KBM-7 (cell line): ENCODE measurements at regions not wholly inside any gene's neighbourhood (a gene's known extent, or its start where the extent isn't known, plus 50 kb on each side); places are given as distances from the start of the nearest gene placed in this dataset.
"Not testable (repeated sequence)": the region's sequence is repeated elsewhere in the genome, so short reads cannot be mapped to it uniquely, and the experiment has no call there.

Experiments
- DNase-seq: peaks from one replicate; pipeline ENCODE4 v3.0.0-alpha.2; 2015
- in situ Hi-C: fragments of 300-500 bp; cut with MboI; formaldehyde crosslinking; loops from 2 replicates; pipeline ENCODE4 v1.14.3; 2020; ENCODE audit warnings: low sequenced_read_pairs, low pct_unique_long_range_greater_than_20kb, mixed read lengths

DNA sequence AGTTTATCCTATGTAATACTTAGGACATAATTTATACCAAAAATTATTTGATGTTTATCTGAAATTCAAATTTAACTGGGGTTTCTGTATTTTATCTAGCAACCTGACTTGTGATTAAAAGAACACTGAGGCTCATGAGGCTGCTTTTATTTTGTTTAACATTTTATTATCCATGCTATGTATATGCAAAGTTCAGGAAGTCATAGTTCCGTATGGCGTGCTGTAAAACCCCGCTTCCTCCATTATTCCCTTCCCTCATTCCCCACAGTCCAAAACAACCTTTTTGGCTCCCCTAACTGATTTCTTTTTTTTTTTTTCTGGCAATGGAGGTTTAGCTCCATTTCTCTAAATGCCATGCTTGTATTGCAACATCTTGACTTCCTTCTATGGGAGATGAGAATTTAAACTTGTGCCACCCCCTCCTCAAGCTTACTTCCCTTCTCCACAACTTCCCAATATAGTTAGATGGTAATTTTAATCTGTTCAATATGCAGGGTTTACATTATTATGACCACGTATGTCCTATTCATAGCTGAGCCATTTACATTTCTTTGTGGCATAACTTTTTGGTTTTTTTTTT is 138.0 kb upstream of the DNAH14 start:
- DNase-seq: peak; percentile 37
- in situ Hi-C loops: no loop called here

- in situ Hi-C loops: no loop called here
- DNase-seq: no peak
These were observed 133.9 kb upstream of the DNAH14 start for GRCh38 chr1:224795591-224795990.

GRCh38 chr1:224799083-224799482 is 130.4 kb upstream of the DNAH14 start:
- in situ Hi-C loops: no loop called here
- no peak for DNase-seq

GRCh38 chr1:224800486-224801119 is 128.9 kb upstream of the DNAH14 start:
- in situ Hi-C loops: no loop called here
- DNase-seq: no peak

- in situ Hi-C loops: no loop called here
- DNase-seq: no peak
These were observed 127.5 kb upstream of the DNAH14 start for GRCh38 chr1:224801844-224802490.

GRCh38 chr1:224802617-224803016 is 126.9 kb upstream of the DNAH14 start:
- in situ Hi-C loops: no loop called here
- DNase-seq: no peak

DNA sequence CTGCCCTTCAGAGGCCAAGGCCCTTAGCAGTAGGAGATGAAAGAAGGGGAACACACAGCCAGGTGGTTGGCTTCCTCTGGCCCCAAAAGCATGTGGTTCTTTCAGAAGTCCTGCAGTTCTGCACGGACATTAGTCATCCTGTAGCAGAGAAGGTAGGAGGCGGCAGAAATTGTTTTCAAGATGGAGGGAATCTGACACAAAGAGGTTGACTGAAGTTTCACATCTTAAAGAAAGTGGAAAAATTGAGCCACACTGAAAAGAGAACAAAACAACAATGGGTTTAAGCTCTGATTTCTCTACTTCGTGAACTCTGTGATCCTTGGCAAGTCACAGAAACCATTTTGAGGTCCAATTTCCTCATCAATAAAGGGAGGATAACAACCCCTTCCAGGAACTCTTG is 125.3 kb upstream of the DNAH14 start:
- in situ Hi-C loops: no loop called here
- DNase-seq: no peak

- in situ Hi-C loops: no loop called here
- no peak for DNase-seq
These were observed 123.6 kb upstream of the DNAH14 start for GRCh38 chr1:224805889-224806288.

DNA sequence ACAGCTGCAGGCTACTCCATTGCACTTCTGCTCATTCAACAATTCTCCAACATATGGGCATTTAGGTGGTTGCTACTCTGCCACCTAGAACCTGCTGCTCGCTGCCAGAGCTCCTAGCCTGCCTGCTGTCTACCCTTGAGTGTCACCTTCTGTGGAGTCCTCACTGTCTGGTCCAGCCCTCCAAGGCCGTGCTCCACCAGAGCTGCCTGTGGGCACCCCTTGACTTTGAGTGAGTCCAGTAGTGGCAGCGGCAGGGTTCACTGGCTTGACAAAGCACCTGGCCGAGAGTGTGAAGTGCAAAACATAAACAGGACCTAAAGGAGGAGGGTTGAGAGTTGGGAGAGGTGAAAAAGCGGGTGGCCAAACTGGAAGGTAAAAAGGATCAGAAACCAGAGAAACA is 120.3 kb upstream of the DNAH14 start:
- DNase-seq: no peak
- in situ Hi-C loops: no loop called here

DNA sequence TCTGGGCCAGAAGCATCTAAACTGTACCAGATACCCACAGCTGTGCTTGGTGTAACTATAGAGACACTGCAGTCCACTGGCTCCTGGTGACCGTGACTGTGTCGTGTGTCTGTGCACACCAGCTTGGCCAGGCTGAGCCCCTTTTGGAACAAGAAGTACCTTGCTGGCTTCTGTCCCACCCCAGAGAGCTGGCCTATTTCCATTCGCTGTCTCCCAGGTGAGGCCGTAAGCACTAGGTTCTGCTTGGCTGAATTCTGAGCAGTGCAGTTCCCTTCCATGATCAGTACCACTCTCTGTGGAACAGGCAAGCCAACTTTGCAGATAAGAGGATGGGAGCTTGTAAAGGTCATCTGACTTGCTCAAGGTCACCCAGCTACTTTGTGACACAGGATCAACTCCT is 119.9 kb upstream of the DNAH14 start:
- DNase-seq: no peak
- in situ Hi-C loops: no loop called here

DNA sequence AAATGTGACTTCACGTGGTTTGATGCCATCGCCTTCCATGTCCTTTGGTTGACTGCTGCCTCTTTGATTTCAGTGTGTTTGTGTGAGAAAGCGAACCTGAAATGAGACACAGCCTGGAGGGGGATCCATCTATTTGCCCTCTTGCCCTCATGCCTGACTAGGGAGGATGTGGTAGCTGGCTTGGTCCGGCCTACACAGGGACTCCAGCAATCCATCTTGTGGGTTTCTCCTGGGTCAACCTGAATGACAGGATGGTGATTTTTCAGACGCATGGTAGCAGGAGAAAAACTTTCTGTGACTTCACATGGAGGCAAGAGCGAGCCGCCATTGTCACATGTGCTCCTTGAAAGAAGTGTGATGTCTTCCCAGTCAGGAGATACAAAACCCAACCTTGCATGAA is 117.9 kb upstream of the DNAH14 start:
- in situ Hi-C loops: no loop called here
- no peak for DNase-seq

DNA sequence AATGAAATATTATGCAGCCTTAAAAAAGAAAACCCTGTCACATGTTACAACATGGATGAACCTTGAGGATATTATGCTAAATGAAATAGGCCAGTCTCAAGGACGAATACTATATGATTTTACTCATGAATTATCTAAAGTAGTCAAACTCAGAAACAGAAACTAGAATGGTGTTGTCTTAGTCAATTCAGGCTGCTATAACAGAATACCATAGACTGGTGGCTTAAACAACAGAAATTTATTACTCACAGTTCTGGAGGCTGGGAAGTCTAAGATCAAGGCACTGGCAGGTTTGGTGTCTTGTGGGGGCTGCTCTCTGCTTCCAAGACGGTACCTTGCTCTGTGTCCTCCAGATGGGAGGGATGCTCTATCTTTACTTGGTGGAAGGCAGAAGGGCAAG is 113.8 kb upstream of the DNAH14 start:
- no peak for DNase-seq
- in situ Hi-C loops: no loop called here

- no peak for DNase-seq
- in situ Hi-C loops: no loop called here
These were observed 113.4 kb upstream of the DNAH14 start for GRCh38 chr1:224816062-224816461.

DNA sequence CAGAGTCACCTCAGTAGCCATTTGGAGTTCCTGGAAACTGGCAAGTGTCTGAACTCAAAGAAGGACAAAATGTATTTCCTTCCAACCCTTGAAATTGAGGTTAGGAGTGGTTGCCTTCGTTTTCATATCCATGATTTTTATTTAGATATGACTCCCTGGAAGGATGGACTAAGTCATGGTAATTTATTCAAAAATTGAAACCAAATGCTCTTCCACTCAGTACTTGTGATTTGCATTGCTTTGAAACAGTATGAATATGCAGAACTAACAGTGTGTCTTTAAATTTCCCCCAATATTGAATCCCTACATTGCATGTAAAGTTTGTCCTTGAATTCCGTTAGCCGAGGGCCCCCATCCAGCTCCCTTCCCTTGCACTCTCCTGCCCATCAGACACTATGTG is 112.1 kb upstream of the DNAH14 start:
- in situ Hi-C loops: no loop called here
- no peak for DNase-seq

- in situ Hi-C loops: no loop called here
- no peak for DNase-seq
These were observed 109.6 kb upstream of the DNAH14 start for GRCh38 chr1:224819861-224820260.

DNA sequence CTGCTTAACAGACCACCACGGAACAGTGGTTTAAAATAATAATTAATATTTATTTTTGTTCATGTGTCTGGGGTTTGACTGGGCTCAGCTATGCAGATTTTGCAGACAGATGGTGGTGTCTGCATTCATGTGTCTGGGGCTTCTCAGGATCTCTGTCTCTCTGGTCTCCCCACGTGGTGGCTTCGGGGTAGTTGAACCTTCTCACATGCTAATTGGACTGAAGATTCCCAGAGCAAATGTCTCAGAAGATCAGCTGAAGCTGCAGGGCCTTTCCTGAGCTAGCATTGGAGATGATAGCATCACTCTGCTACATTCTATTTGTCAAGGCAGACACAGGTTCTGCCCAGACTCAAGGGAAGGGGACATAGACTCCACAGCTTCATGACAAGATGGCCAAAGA is 109.1 kb upstream of the DNAH14 start:
- DNase-seq: no peak

DNA sequence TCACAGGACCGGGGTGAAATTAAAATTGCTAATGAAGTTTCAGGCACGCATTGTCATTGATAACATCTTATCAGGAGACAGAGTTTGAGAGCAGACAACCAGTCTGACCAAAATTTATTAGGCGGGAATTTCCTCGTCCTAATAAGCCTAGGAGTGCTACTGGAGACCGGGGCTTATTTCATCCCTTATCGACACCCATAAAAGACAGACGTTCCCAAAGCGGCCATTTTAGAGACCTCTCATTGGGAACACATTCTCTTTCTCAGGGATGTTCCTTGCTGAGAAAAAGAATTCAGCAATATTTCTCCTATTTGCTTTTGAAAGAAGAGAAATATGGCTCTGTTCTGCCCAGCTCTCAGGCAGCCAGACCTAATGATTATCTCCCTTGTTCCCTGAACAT is 107.7 kb upstream of the DNAH14 start:
- DNase-seq, in situ Hi-C loops: not testable (repeated sequence)

More for the DNA sequence above, 109.1 kb upstream of the DNAH14 start:
- in situ Hi-C loops: no loop called here

GRCh38 chr1:224825525-224826000 is 103.9 kb upstream of the DNAH14 start:
- in situ Hi-C loops: no loop called here
- DNase-seq: no peak

GRCh38 chr1:224828691-224829090 is 100.8 kb upstream of the DNAH14 start:
- no peak for DNase-seq
- in situ Hi-C loops: no loop called here

- in situ Hi-C loops: no loop called here
- no peak for DNase-seq
These were observed 98.0 kb upstream of the DNAH14 start for GRCh38 chr1:224831501-224831900.
